Tibial artery (tissue), 4 donors: ENCODE measurements at regions not wholly inside any gene's neighbourhood (a gene's known extent, or its start where the extent isn't known, plus 50 kb on each side); places are given as distances from the start of the nearest gene placed in this dataset.

Source experiments
- DNase-seq, 2 donors: peaks; one replicate each; pipeline ENCODE4 v3.0.0-alpha.2; 2019
- H3K27ac ChIP-seq, 2 donors: fragments of 200-600 bp; sonication (generic) in 1 of 2; 1 replicate in 1 of 2; 2 replicates in 1 of 2; pipeline ENCODE4 v1.5.1; 2018 to 2019; ENCODE audit warnings: mild to moderate bottlenecking in 1 of 2
- H3K27me3 ChIP-seq, 2 donors: fragments of 200-600 bp; sonication (generic) in 1 of 2; one replicate each; pipeline versions ENCODE4 v1.5.1 to v1.6.0; 2016 to 2019
- H3K36me3 ChIP-seq, 3 donors: fragments of 200-600 bp; sonication (generic) in 2 of 3; one replicate each; pipeline ENCODE4 v1.5.1; 2016 to 2019; ENCODE audit warnings: mild to moderate bottlenecking in 2 of 3
- H3K4me1 ChIP-seq, 4 donors: fragments of 200-600 bp; sonication (generic) in 2 of 4; 1 replicate in 3 of 4; 2 replicates in 1 of 4; pipeline ENCODE4 v1.5.1; 2016 to 2019
- H3K4me3 ChIP-seq, 2 donors: fragments of 200-600 bp; sonication (generic) in 1 of 2; 1 replicate in 1 of 2; 2 replicates in 1 of 2; pipeline ENCODE4 v1.5.1; 2018 to 2019; ENCODE audit warnings: mild to moderate bottlenecking in 2 of 2
- H3K9me3 ChIP-seq, 3 donors: fragments of 200-600 bp; sonication (generic) in 1 of 3; one replicate each; pipeline ENCODE4 v1.5.1; 2016 to 2019
- intact Hi-C: fragments of 100-400 bp; cut with DNase I; formaldehyde crosslinking; loops from one replicate; pipeline ENCODE4 v1.15.0; 2023; ENCODE audit warnings: low total_unique reads
- TF ChIP-seq, protein P1 (sequence below), 2 experiments: fragments of 200-600 bp in 1 of 2; fragments of 450-650 bp in 1 of 2; IDR thresholded peaks; one replicate each; pipeline ENCODE4 v1.5.1; 2017 to 2019; ENCODE audit warnings: antibody characterized with exemption in 2 of 2, mild to moderate bottlenecking in 1 of 2, moderate library complexity in 1 of 2

DNA sequence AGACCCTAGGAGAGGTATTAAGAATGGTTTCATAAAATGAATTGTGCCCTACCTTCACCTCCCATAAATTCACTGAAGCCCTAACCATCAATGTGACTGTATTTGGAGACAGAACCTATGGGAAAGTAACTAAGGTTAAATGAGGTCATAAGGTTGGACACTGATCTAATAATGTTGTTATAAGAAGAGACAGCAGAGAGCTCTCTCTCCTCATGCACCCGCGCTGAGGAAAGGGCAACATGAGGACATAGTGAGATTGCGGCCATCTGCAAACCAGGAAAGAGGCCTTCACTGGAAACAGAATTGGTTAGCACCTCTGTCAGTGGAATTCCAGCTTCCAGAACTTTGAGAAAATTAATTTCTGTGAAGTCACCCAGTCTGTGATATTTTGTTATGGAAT, 1396.1 kb upstream of the MIR17HG start:
- H3K9me3 ChIP-seq, result no peaks in the 10 kb centered on the region
- H3K36me3 ChIP-seq, result no peaks in the 10 kb centered on the region
- no peak for DNase-seq
- no peak overlapping the region for H3K27ac ChIP-seq
- intact Hi-C loops, result no loop called here
- no peaks in the 10 kb centered on the region for H3K27me3 ChIP-seq
- TF ChIP-seq, protein P1, sequence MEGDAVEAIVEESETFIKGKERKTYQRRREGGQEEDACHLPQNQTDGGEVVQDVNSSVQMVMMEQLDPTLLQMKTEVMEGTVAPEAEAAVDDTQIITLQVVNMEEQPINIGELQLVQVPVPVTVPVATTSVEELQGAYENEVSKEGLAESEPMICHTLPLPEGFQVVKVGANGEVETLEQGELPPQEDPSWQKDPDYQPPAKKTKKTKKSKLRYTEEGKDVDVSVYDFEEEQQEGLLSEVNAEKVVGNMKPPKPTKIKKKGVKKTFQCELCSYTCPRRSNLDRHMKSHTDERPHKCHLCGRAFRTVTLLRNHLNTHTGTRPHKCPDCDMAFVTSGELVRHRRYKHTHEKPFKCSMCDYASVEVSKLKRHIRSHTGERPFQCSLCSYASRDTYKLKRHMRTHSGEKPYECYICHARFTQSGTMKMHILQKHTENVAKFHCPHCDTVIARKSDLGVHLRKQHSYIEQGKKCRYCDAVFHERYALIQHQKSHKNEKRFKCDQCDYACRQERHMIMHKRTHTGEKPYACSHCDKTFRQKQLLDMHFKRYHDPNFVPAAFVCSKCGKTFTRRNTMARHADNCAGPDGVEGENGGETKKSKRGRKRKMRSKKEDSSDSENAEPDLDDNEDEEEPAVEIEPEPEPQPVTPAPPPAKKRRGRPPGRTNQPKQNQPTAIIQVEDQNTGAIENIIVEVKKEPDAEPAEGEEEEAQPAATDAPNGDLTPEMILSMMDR (IDR thresholded peaks at IDR 0.05), result no peak
- no peaks in the 10 kb centered on the region for H3K4me1 ChIP-seq
- no peak overlapping the region for H3K4me3 ChIP-seq

DNA sequence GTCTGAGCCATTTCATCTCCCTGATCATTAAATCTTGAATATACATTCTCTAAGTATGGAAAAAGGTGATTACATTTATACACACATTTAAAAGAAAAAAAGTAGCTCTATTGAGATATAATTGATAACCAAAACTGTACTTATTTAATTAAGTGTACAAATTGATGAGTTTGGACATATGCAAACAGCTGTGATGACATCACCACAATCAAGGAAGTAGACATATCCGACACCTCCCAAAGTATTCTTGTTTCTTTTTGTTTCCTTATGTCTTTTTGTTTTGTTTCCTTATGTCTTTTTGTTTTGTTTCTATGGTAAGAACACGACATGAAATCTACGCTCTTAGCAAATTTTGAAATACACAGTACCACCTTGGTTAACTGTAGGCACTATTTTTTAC, 1393.9 kb upstream of the MIR17HG start:
- TF ChIP-seq, protein P1 (IDR thresholded peaks at IDR 0.05), result no peak
- H3K9me3 ChIP-seq, result no peaks in the 10 kb centered on the region
- H3K4me3 ChIP-seq, result no peak overlapping the region
- intact Hi-C loops, result no loop called here
- H3K27ac ChIP-seq, result no peak overlapping the region
- no peaks in the 10 kb centered on the region for H3K4me1 ChIP-seq
- no peaks in the 10 kb centered on the region for H3K36me3 ChIP-seq
- H3K27me3 ChIP-seq, result no peaks in the 10 kb centered on the region
- DNase-seq, result no peak

DNA sequence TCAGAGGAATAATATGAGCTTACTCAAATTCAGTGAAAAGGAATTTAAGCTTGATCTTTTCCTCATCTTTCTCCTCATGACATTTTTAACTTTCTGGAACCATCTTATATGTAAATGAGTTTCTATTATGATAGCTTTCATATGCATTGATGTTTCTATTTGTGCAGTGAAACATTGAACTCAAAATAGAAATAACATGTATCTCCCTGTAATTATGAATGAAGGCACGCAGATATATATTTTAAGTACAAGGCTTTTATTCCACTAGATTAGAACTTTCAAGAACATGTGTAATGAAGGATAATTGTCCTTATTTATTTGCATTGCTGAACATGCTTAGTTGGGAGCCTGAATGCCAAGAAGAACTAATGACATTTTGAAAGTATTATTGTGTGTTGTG, 1391.7 kb upstream of the MIR17HG start:
- DNase-seq, result no peak
- Histone ChIP-seq H3K4me1 (no peaks in the 10 kb centered on the region), H3K9me3 (no peaks in the 10 kb centered on the region), H3K27ac (no peak overlapping the region), H3K36me3 (no peaks in the 10 kb centered on the region), H3K27me3 (no peaks in the 10 kb centered on the region), H3K4me3 (no peak overlapping the region)
- intact Hi-C loops, result no loop called here
- TF ChIP-seq, protein P1 (IDR thresholded peaks at IDR 0.05), result no peak

DNA sequence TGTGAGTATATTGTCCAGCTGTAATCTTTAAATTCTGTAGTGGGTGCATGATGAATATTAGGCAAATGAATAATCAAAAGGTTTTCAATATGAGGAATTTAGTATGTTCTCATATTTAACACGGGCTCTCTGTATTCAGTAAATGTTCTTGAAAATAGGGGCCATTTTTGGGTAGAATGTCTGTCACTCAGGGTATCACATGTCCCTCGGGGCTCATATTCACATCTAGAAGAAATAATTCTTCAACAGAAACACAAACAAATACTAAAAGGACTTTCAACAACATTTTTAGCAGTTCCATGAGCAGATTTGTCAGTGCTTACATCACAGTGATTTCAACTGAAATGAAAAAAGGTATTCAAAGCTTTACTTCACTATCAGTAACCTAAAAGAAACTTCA, 1388.4 kb upstream of the MIR17HG start:
- no peaks in the 10 kb centered on the region for H3K4me1 ChIP-seq
- H3K27ac ChIP-seq, result no peak overlapping the region
- H3K4me3 ChIP-seq, result no peak overlapping the region
- no peak for DNase-seq
- no peaks in the 10 kb centered on the region for H3K36me3 ChIP-seq
- TF ChIP-seq, protein P1 (IDR thresholded peaks at IDR 0.05), result no peak
- H3K9me3 ChIP-seq, result no peaks in the 10 kb centered on the region
- intact Hi-C loops, result no loop called here
- no peaks in the 10 kb centered on the region for H3K27me3 ChIP-seq

DNA sequence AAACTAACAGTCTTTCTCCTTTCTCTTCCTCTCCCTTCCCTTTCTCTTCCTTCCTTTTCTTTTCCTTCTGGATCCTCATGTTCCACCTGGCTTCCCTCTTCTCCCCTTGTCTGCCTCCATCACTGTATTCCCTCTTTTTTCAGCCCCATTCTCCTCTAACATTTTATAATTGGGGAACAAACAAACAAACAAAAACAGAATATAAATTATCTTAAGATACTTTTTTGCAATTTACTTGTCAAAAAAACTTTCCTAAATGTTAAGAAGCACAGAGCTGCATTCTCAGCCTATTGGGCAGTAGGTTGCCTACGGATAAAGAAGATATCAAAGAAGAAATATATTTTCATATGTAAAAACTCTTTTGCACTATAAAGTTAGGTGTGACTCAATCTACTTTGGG, 1382.2 kb upstream of the MIR17HG start:
- Histone ChIP-seq H3K36me3 (no peaks in the 10 kb centered on the region), H3K9me3 (no peaks in the 10 kb centered on the region), H3K27ac (no peak overlapping the region), H3K27me3 (no peaks in the 10 kb centered on the region), H3K4me1 (no peaks in the 10 kb centered on the region), H3K4me3 (no peak overlapping the region)
- intact Hi-C loops, result no loop called here
- no peak for DNase-seq
- TF ChIP-seq, protein P1 (IDR thresholded peaks at IDR 0.05), result no peak

DNA sequence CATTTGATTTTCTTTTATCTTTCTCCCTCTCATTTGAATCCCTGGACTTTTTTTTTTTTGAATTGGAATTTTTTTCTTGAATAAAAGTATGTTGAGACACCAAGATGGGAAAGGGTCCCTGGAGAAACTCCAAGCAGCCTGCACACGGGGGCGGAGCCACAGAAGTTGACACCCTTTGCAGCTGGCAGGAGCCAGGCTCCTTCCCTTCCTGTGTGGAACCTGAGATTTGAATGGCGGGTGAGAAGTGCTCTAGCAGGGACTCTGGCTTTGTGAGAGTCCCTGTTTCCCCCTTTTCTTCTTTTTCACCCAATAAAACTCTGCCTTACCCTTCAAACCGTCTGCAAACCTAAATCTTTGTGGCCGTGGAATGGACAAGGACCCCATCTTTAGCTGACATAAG, 1381.0 kb upstream of the MIR17HG start:
- TF ChIP-seq, protein P1 (IDR thresholded peaks at IDR 0.05), result no peak
- DNase-seq, result no peak
- Histone ChIP-seq H3K27ac (no peak overlapping the region), H3K27me3 (no peaks in the 10 kb centered on the region), H3K4me1 (no peaks in the 10 kb centered on the region), H3K4me3 (no peak overlapping the region), H3K36me3 (no peaks in the 10 kb centered on the region), H3K9me3 (no peaks in the 10 kb centered on the region)
- intact Hi-C loops, result no loop called here
